ENCODE measurements at regions not wholly inside any gene's neighbourhood (a gene's known extent, or its start where the extent isn't known, plus 50 kb on each side); places are given as distances from the start of the nearest gene placed in this dataset.

- Histone ChIP-seq H3K27me3 (no peaks in the 10 kb centered on the region), H3K4me3 (no peak overlapping the region), H3K27ac (no peak overlapping the region), H3K36me3 (no peaks in the 10 kb centered on the region), H3K4me1 (no peaks in the 10 kb centered on the region), H3K9me3 (replicated peaks) (no peaks in the 10 kb centered on the region; the same call in none of the 2 replicates)
- no peak for DNase-seq
These were observed 264.6 kb upstream of the THUMPD2 start for GRCh38 chr2:40043641-40044040.

GRCh38 chr2:40043191-40043590 lies 264.1 kb upstream of the THUMPD2 start:
- Histone ChIP-seq H3K4me1 (no peaks in the 10 kb centered on the region), H3K4me3 (no peak overlapping the region), H3K9me3 (replicated peaks) (no peaks in the 10 kb centered on the region; the same call in none of the 2 replicates), H3K27me3 (no peaks in the 10 kb centered on the region), H3K36me3 (no peaks in the 10 kb centered on the region), H3K27ac (no peak overlapping the region)
- no peak for DNase-seq

- Histone ChIP-seq H3K4me1 (no peaks in the 10 kb centered on the region), H3K4me3 (no peak overlapping the region), H3K9me3 (replicated peaks) (no peaks in the 10 kb centered on the region; the same call in none of the 2 replicates), H3K27ac (no peak overlapping the region), H3K27me3 (no peaks in the 10 kb centered on the region), H3K36me3 (no peaks in the 10 kb centered on the region)
- no peak for DNase-seq
These were observed 262.6 kb upstream of the THUMPD2 start for GRCh38 chr2:40041422-40042382.

GRCh38 chr2:40039549-40039948 lies 260.5 kb upstream of the THUMPD2 start:
- no peak overlapping the region for H3K4me3 ChIP-seq
- H3K36me3 ChIP-seq = no peaks in the 10 kb centered on the region
- H3K27ac ChIP-seq = no peak overlapping the region
- H3K9me3 ChIP-seq (replicated peaks) = peaks cover 3% of the 10 kb centered on the region
- no peak for DNase-seq
- H3K27me3 ChIP-seq = no peaks in the 10 kb centered on the region
- no peaks in the 10 kb centered on the region for H3K4me1 ChIP-seq

GRCh38 chr2:40038646-40039045 lies 259.6 kb upstream of the THUMPD2 start:
- H3K36me3 ChIP-seq = no peaks in the 10 kb centered on the region
- no peaks in the 10 kb centered on the region for H3K27me3 ChIP-seq
- peaks cover 6% of the 10 kb centered on the region for H3K9me3 ChIP-seq (replicated peaks)
- H3K4me1 ChIP-seq = no peaks in the 10 kb centered on the region
- H3K4me3 ChIP-seq = no peak overlapping the region
- DNase-seq = no peak
- no peak overlapping the region for H3K27ac ChIP-seq

- Histone ChIP-seq H3K4me1 (no peaks in the 10 kb centered on the region), H3K27me3 (no peaks in the 10 kb centered on the region), H3K9me3 (replicated peaks) (peaks cover 6% of the 10 kb centered on the region; the same call in 1 of the 2 replicates), H3K4me3 (no peak overlapping the region), H3K27ac (no peak overlapping the region), H3K36me3 (no peaks in the 10 kb centered on the region)
- DNase-seq = no peak
These were observed 258.2 kb upstream of the THUMPD2 start for GRCh38 chr2:40037303-40037702.

- peaks cover 6% of the 10 kb centered on the region; the same call in 1 of the 2 replicates for H3K9me3 ChIP-seq (replicated peaks)
- no peak for DNase-seq
- no peaks in the 10 kb centered on the region for H3K4me1 ChIP-seq
- H3K4me3 ChIP-seq = no peak overlapping the region
- no peaks in the 10 kb centered on the region for H3K36me3 ChIP-seq
- no peak overlapping the region for H3K27ac ChIP-seq
- H3K27me3 ChIP-seq = no peaks in the 10 kb centered on the region
These were observed 257.2 kb upstream of the THUMPD2 start for GRCh38 chr2:40036241-40036640.

- no peak overlapping the region for H3K4me3 ChIP-seq
- no peaks in the 10 kb centered on the region for H3K36me3 ChIP-seq
- H3K27ac ChIP-seq = no peak overlapping the region
- H3K4me1 ChIP-seq = no peaks in the 10 kb centered on the region
- no peak for DNase-seq
- H3K27me3 ChIP-seq = no peaks in the 10 kb centered on the region
- H3K9me3 ChIP-seq (replicated peaks) = peaks cover 6% of the 10 kb centered on the region; the same call in 1 of the 2 replicates
These were observed 255.7 kb upstream of the THUMPD2 start for GRCh38 chr2:40034801-40035200.

GRCh38 chr2:40034198-40034597 lies 255.1 kb upstream of the THUMPD2 start:
- Histone ChIP-seq H3K9me3 (replicated peaks) (peaks cover 6% of the 10 kb centered on the region; the same call in 1 of the 2 replicates), H3K36me3 (no peaks in the 10 kb centered on the region), H3K4me1 (no peaks in the 10 kb centered on the region), H3K27ac (no peak overlapping the region), H3K4me3 (no peak overlapping the region), H3K27me3 (no peaks in the 10 kb centered on the region)
- DNase-seq = peak; percentile 51 to 53

GRCh38 chr2:40033781-40034180 lies 254.7 kb upstream of the THUMPD2 start:
- Histone ChIP-seq H3K4me3 (no peak overlapping the region), H3K27me3 (no peaks in the 10 kb centered on the region), H3K9me3 (replicated peaks) (peaks cover 6% of the 10 kb centered on the region; the same call in 1 of the 2 replicates), H3K27ac (no peak overlapping the region), H3K36me3 (no peaks in the 10 kb centered on the region), H3K4me1 (no peaks in the 10 kb centered on the region)
- no peak for DNase-seq

GRCh38 chr2:40032650-40033319 lies 253.7 kb upstream of the THUMPD2 start:
- Histone ChIP-seq H3K4me1 (no peaks in the 10 kb centered on the region), H3K4me3 (no peak overlapping the region), H3K27me3 (no peaks in the 10 kb centered on the region), H3K27ac (no peak overlapping the region), H3K36me3 (no peaks in the 10 kb centered on the region), H3K9me3 (replicated peaks) (peaks cover 6% of the 10 kb centered on the region; the same call in 1 of the 2 replicates)
- DNase-seq = no peak

GRCh38 chr2:40030456-40030975 lies 251.5 kb upstream of the THUMPD2 start:
- no peak overlapping the region for H3K27ac ChIP-seq

GRCh38 chr2:40028792-40029488 lies 249.9 kb upstream of the THUMPD2 start:
- no peak overlapping the region for H3K27ac ChIP-seq
- H3K4me1 ChIP-seq = no peaks in the 10 kb centered on the region
- no peak overlapping the region for H3K4me3 ChIP-seq
- no peaks in the 10 kb centered on the region; the same call in 1 of the 2 replicates for H3K9me3 ChIP-seq (replicated peaks)
- 0 out of 2 replicates have a peak, but pooled peaks cover 2% of the 10 kb centered on the region for H3K27me3 ChIP-seq
- DNase-seq = no peak
- no peaks in the 10 kb centered on the region for H3K36me3 ChIP-seq

More at GRCh38 chr2:40030456-40030975, 251.5 kb upstream of the THUMPD2 start:
- no peak for DNase-seq
- Histone ChIP-seq H3K9me3 (replicated peaks) (peaks cover 6% of the 10 kb centered on the region; the same call in 1 of the 2 replicates), H3K27me3 (no peaks in the 10 kb centered on the region), H3K4me1 (no peaks in the 10 kb centered on the region), H3K4me3 (no peak overlapping the region), H3K36me3 (no peaks in the 10 kb centered on the region)

GRCh38 chr2:40027968-40028367 lies 248.9 kb upstream of the THUMPD2 start:
- H3K9me3 ChIP-seq (replicated peaks) = no peaks in the 10 kb centered on the region; the same call in 1 of the 2 replicates
- 0 out of 2 replicates have a peak, but pooled peaks cover 2% of the 10 kb centered on the region for H3K27me3 ChIP-seq
- no peak overlapping the region for H3K27ac ChIP-seq
- H3K4me1 ChIP-seq = no peaks in the 10 kb centered on the region
- no peak overlapping the region for H3K4me3 ChIP-seq
- no peak for DNase-seq
- H3K36me3 ChIP-seq = no peaks in the 10 kb centered on the region

Measured in SJCRH30 (cell line).